Left ventricle myocardium inferior (tissue), 1 donor: ENCODE measurements at regions not wholly inside any gene's neighbourhood (a gene's known extent, or its start where the extent isn't known, plus 50 kb on each side); places are given as distances from the start of the nearest gene placed in this dataset.

Experiments
- DNase-seq: peaks from one replicate; pipeline ENCODE4 v3.0.0-alpha.2; 2020
- H3K27ac ChIP-seq: fragments of 200-600 bp; replicated peaks from 2 replicates; pipeline ENCODE4 v1.8.0; 2021
- H3K27me3 ChIP-seq: fragments of 200-600 bp; 2 replicates; pipeline ENCODE4 v1.8.0; 2021; ENCODE audit warnings: low read depth
- H3K36me3 ChIP-seq: fragments of 200-600 bp; 2 replicates; pipeline ENCODE4 v1.8.0; 2021
- H3K4me1 ChIP-seq: fragments of 200-600 bp; 2 replicates; pipeline ENCODE4 v1.8.0; 2021
- H3K4me3 ChIP-seq: fragments of 200-600 bp; 2 replicates; pipeline ENCODE4 v1.8.0; 2021; ENCODE audit warnings: mild to moderate bottlenecking, moderate library complexity
- H3K9me3 ChIP-seq: fragments of 200-600 bp; replicated peaks from 2 replicates; pipeline ENCODE4 v1.8.0; 2021
- CTCF ChIP-seq: fragments of 200-600 bp; IDR thresholded peaks from 2 replicates; pipeline ENCODE4 v1.8.0; 2021; ENCODE audit warnings: antibody characterized with exemption, mild to moderate bottlenecking, borderline replicate concordance
- intact Hi-C: fragments of 100-400 bp; cut with micrococcal nuclease; formaldehyde crosslinking; loops from one replicate; pipeline ENCODE4 v1.11.0; 2022
- donor health status: DM: no; HTN: yes; CAD: no; lungs with severe emphysema.

GRCh38 chr7:123401295-123401694 lies 133.1 kb downstream of the IQUB start:
- Histone ChIP-seq H3K4me1 (no peaks in the 10 kb centered on the region), H3K27ac (no peak overlapping the region)
- intact Hi-C loops, result no loop called here

GRCh38 chr7:123400196-123400595 lies 134.2 kb downstream of the IQUB start:
- no peak overlapping the region for H3K4me3 ChIP-seq
- intact Hi-C loops, result no loop called here
- TF ChIP-seq CTCF, result no peak
- H3K9me3 ChIP-seq, result no peaks in the 10 kb centered on the region
- no peaks in the 10 kb centered on the region for H3K4me1 ChIP-seq
- no peak overlapping the region for H3K27ac ChIP-seq
- H3K36me3 ChIP-seq, result no peaks in the 10 kb centered on the region
- no peaks in the 10 kb centered on the region for H3K27me3 ChIP-seq
- no peak for DNase-seq

More at GRCh38 chr7:123401295-123401694, 133.1 kb downstream of the IQUB start:
- TF ChIP-seq CTCF, result no peak
- Histone ChIP-seq H3K27me3 (no peaks in the 10 kb centered on the region), H3K36me3 (no peaks in the 10 kb centered on the region), H3K9me3 (no peaks in the 10 kb centered on the region), H3K4me3 (no peak overlapping the region)
- no peak for DNase-seq

GRCh38 chr7:123398921-123399320 lies 135.5 kb downstream of the IQUB start:
- Histone ChIP-seq H3K4me3 (no peak overlapping the region), H3K4me1 (no peaks in the 10 kb centered on the region), H3K9me3 (no peaks in the 10 kb centered on the region), H3K27ac (no peak overlapping the region), H3K27me3 (no peaks in the 10 kb centered on the region), H3K36me3 (no peaks in the 10 kb centered on the region)
- no peak for TF ChIP-seq CTCF
- intact Hi-C loops, result no loop called here
- DNase-seq, result no peak

GRCh38 chr7:123397746-123398338 lies 136.6 kb downstream of the IQUB start:
- H3K9me3 ChIP-seq, result no peaks in the 10 kb centered on the region
- no peak for DNase-seq
- TF ChIP-seq CTCF, result no peak
- intact Hi-C loops, result no loop called here
- no peaks in the 10 kb centered on the region for H3K36me3 ChIP-seq
- no peaks in the 10 kb centered on the region for H3K27me3 ChIP-seq
- H3K27ac ChIP-seq, result no peak overlapping the region
- H3K4me1 ChIP-seq, result no peaks in the 10 kb centered on the region
- H3K4me3 ChIP-seq, result no peak overlapping the region

GRCh38 chr7:123393623-123394022 lies 140.8 kb downstream of the IQUB start:
- TF ChIP-seq CTCF, result no peak
- intact Hi-C loops, result no loop called here
- DNase-seq, result no peak
- no peak overlapping the region for H3K27ac ChIP-seq
- H3K36me3 ChIP-seq, result no peaks in the 10 kb centered on the region
- H3K4me1 ChIP-seq, result no peaks in the 10 kb centered on the region
- H3K27me3 ChIP-seq, result no peaks in the 10 kb centered on the region
- H3K4me3 ChIP-seq, result no peak overlapping the region
- no peaks in the 10 kb centered on the region for H3K9me3 ChIP-seq
